SJSA1 (cell line): ENCODE measurements at regions not wholly inside any gene's neighbourhood (a gene's known extent, or its start where the extent isn't known, plus 50 kb on each side); places are given as distances from the start of the nearest gene placed in this dataset.
A peak's percentile ranks its signal among the peaks of the same experiment; 100 is the strongest.

ENCODE experiments used
- DNase-seq, 2 experiments: peaks; one replicate each; pipeline ENCODE4 v3.0.0-alpha.2; 2015 to 2020; ENCODE audit warnings: low spot score in 2 of 2, low read depth in 1 of 2
- H3K27ac ChIP-seq: fragments of 250-450 bp; sonication (Bioruptor Pico); 2 replicates; pipeline ENCODE4 v1.5.1; 2020; ENCODE audit warnings: mild to moderate bottlenecking, moderate library complexity
- H3K27me3 ChIP-seq: fragments of 250-450 bp; sonication (Bioruptor Pico); replicated peaks from 2 replicates; pipeline ENCODE4 v1.5.1; 2020; ENCODE audit warnings: mild to moderate bottlenecking, moderate library complexity
- H3K36me3 ChIP-seq: fragments of 250-450 bp; sonication (Bioruptor Pico); 2 replicates; pipeline ENCODE4 v1.5.1; 2020; ENCODE audit warnings: mild to moderate bottlenecking
- H3K4me1 ChIP-seq: fragments of 250-450 bp; sonication (Bioruptor Pico); replicated peaks from 2 replicates; pipeline ENCODE4 v1.6.1; 2021; ENCODE audit warnings: mild to moderate bottlenecking
- H3K4me3 ChIP-seq: fragments of 250-450 bp; sonication (Bioruptor Pico); 2 replicates; pipeline ENCODE4 v1.5.1; 2020; ENCODE audit warnings: mild to moderate bottlenecking
- H3K9me3 ChIP-seq: fragments of 250-450 bp; sonication (Bioruptor Pico); replicated peaks from 2 replicates; pipeline ENCODE4 v1.5.1; 2020; ENCODE audit warnings: mild to moderate bottlenecking

DNA sequence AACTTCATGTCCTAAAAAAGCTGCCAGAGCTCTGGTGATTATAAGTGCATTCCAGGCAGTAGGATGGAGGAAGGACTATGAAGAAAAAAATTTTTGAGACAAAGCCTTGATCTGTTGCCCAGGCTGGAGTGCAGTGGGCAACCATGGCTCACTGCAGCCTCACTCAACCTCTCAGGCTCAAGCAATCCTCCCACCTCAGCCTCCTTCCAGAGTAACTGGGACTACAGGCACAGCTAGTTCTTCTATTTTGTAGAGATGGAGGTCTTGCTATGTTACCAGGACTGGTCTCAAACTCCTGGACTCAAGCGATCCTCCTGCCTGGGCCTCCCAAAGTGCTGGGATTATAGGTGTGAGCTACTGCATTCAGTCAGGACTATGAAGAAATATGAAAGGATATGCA lies 161.2 kb downstream of the IRS2 start:
- H3K27me3 ChIP-seq = peaks cover 60% of the 10 kb centered on the region
- DNase-seq = peak in 1 of 2 experiments; percentile 51
- no peaks in the 10 kb centered on the region for H3K4me1 ChIP-seq
- H3K27ac ChIP-seq = no peak overlapping the region
- no peaks in the 10 kb centered on the region for H3K36me3 ChIP-seq
- H3K4me3 ChIP-seq = no peak overlapping the region
- no peaks in the 10 kb centered on the region for H3K9me3 ChIP-seq

GRCh38 chr13:109622006-109622405 lies 164.4 kb downstream of the IRS2 start:
- Histone ChIP-seq H3K4me3 (no peak overlapping the region), H3K27ac (no peak overlapping the region), H3K36me3 (no peaks in the 10 kb centered on the region), H3K27me3 (peaks cover 60% of the 10 kb centered on the region), H3K4me1 (no peaks in the 10 kb centered on the region), H3K9me3 (no peaks in the 10 kb centered on the region)
- DNase-seq = peak in 1 of 2 experiments; percentile 56

GRCh38 chr13:109615721-109616420 lies 170.5 kb downstream of the IRS2 start:
- Histone ChIP-seq H3K27me3 (peaks cover 77% of the 10 kb centered on the region), H3K36me3 (no peaks in the 10 kb centered on the region), H3K4me1 (no peaks in the 10 kb centered on the region), H3K4me3 (no peak overlapping the region), H3K9me3 (no peaks in the 10 kb centered on the region), H3K27ac (no peak overlapping the region)
- no peak for DNase-seq

DNA sequence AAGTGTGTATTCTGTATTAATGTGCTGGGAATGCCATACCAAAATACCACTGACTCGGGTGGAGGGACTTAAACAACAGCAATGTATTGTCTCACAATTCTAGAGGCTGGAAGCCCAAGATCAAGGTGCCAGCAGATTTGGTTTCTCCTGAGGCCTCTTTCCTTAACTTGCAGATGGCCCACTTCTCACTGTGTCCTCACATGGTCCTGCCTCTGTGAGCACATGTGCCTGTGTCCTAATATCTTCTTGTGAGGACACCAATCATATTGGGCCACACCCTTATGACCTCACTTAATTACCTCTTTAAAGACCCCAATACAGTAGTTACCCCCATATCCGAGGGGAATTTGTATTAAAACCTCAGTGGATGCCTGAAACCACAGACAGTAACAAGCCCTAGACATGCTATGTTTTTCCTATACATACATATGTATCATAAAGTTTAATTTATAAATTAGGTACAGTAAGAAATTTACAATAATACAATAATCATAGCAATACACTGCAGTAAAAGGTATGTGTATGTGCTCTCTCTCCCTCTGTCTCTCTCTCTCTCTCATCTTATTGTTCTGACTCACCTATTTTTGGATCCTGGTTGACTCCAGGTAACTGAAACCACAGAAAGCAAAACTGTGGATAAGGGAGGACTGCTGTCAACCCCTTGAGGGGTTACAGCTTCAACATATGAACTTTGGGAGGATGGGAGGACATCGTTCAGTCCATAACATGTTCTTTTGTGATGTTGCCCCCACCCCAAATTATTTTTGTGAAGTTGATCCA lies 174.3 kb downstream of the IRS2 start:
- Histone ChIP-seq H3K36me3 (no peaks in the 10 kb centered on the region), H3K4me3 (no peak overlapping the region), H3K27ac (no peak overlapping the region), H3K27me3 (peaks cover 66% of the 10 kb centered on the region), H3K4me1 (no peaks in the 10 kb centered on the region), H3K9me3 (no peaks in the 10 kb centered on the region)
- peak in 1 of 2 experiments; percentile 52 for DNase-seq

GRCh38 chr13:109610517-109610916 lies 175.9 kb downstream of the IRS2 start:
- DNase-seq = peak; percentile 60 to 85
- Histone ChIP-seq H3K4me1 (no peaks in the 10 kb centered on the region), H3K4me3 (no peak overlapping the region), H3K36me3 (no peaks in the 10 kb centered on the region), H3K27ac (no peak overlapping the region), H3K9me3 (no peaks in the 10 kb centered on the region), H3K27me3 (peaks cover 69% of the 10 kb centered on the region)

DNA sequence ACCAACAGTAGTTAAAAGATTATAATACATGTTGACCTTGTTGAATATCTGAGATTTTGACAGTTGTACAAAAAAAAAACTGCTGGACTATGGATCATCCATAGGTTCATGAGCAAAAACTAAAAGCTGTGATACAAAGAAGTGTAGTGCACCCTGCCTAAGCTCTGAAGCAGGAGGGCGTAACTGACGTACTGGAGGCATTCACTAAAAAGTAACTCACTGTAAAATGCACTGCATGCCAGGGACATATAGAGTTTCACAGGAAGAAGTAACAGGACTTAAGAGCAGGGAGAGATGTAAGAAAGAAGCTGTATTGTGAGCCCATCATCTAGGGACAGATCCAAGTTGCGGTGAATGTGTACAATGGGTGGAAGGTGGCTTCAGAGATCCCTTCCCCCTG lies 177.9 kb downstream of the IRS2 start:
- H3K9me3 ChIP-seq = no peaks in the 10 kb centered on the region
- no peaks in the 10 kb centered on the region for H3K36me3 ChIP-seq
- no peak for DNase-seq
- peaks cover 57% of the 10 kb centered on the region for H3K27me3 ChIP-seq
- H3K27ac ChIP-seq = no peak overlapping the region
- no peaks in the 10 kb centered on the region for H3K4me1 ChIP-seq
- no peak overlapping the region for H3K4me3 ChIP-seq

DNA sequence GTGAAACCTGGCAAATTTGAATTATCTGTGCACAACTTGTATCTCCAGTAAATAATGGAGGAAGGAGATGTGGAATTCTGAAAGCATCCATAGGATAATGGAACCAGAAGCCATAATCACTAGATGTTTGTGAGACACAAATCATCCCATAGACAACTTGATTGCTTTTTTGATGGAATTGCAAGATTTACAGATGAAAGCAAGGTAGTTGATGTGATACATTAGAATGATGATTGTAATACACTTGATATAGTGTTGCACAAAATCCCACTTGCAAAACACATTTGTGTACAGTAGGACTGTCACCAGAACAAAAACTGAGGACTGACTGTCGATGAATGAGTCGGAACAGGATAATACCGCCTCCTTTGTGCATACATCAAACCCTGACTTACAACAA lies 178.3 kb downstream of the IRS2 start:
- no peaks in the 10 kb centered on the region for H3K9me3 ChIP-seq
- no peaks in the 10 kb centered on the region for H3K4me1 ChIP-seq
- no peak overlapping the region for H3K27ac ChIP-seq
- H3K27me3 ChIP-seq = peaks cover 53% of the 10 kb centered on the region
- H3K36me3 ChIP-seq = no peaks in the 10 kb centered on the region
- H3K4me3 ChIP-seq = no peak overlapping the region
- DNase-seq = no peak

GRCh38 chr13:109606520-109606919 lies 179.9 kb downstream of the IRS2 start:
- Histone ChIP-seq H3K27ac (no peak overlapping the region), H3K9me3 (no peaks in the 10 kb centered on the region), H3K4me1 (no peaks in the 10 kb centered on the region), H3K27me3 (peaks cover 37% of the 10 kb centered on the region), H3K36me3 (no peaks in the 10 kb centered on the region), H3K4me3 (no peak overlapping the region)
- DNase-seq = peak in 1 of 2 experiments; percentile 48

DNA sequence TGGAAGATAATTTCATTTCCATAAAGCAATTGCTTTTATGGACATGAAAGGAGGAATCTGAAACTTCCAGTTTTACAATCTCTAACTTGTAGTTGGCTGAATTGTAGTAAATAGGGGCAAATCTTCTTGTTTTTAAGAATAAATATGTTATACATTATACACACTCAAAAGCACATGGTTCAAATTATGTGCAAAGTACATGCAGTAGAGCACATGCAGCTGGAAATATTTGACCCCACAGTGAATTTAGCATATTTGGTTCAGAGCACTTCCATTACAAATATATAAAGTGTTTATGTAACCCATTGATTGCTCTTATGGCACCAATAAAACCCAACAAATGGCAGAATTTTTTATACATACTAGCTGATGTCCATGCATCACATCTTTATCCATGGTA lies 180.5 kb downstream of the IRS2 start:
- Histone ChIP-seq H3K36me3 (no peaks in the 10 kb centered on the region), H3K4me1 (no peaks in the 10 kb centered on the region), H3K27me3 (peaks cover 31% of the 10 kb centered on the region), H3K9me3 (no peaks in the 10 kb centered on the region), H3K27ac (no peak overlapping the region), H3K4me3 (no peak overlapping the region)
- no peak for DNase-seq

- no peaks in the 10 kb centered on the region for H3K36me3 ChIP-seq
- H3K27ac ChIP-seq = no peak overlapping the region
- peaks cover 31% of the 10 kb centered on the region for H3K27me3 ChIP-seq
- no peaks in the 10 kb centered on the region for H3K4me1 ChIP-seq
- no peak overlapping the region for H3K4me3 ChIP-seq
- DNase-seq = no peak
- no peaks in the 10 kb centered on the region for H3K9me3 ChIP-seq
Measured at GRCh38 chr13:109604894-109605293, 181.5 kb downstream of the IRS2 start.

DNA sequence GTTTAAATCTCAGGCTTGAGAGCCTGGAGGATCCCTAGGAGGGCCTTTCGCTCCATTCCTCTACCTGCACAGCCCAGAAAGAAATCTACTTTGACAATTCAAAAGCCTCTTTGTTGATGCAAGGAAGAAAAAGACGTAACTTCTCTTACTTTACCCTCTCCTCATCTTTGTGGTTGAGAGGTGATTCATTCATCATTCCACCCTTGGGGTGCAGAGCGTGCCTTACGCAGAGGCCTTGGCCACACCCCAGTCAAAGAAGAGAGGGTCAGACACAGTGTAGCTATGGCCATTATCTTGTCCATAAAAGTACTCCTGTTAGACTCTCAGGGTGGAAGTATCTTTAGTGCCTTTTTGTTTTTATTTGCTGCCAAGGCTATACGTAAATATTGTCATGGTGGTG lies 184.0 kb downstream of the IRS2 start:
- H3K36me3 ChIP-seq = no peaks in the 10 kb centered on the region
- no peaks in the 10 kb centered on the region for H3K9me3 ChIP-seq
- no peak overlapping the region for H3K27ac ChIP-seq
- H3K27me3 ChIP-seq = peaks cover 32% of the 10 kb centered on the region
- no peak for DNase-seq
- no peak overlapping the region for H3K4me3 ChIP-seq
- no peaks in the 10 kb centered on the region for H3K4me1 ChIP-seq

DNA sequence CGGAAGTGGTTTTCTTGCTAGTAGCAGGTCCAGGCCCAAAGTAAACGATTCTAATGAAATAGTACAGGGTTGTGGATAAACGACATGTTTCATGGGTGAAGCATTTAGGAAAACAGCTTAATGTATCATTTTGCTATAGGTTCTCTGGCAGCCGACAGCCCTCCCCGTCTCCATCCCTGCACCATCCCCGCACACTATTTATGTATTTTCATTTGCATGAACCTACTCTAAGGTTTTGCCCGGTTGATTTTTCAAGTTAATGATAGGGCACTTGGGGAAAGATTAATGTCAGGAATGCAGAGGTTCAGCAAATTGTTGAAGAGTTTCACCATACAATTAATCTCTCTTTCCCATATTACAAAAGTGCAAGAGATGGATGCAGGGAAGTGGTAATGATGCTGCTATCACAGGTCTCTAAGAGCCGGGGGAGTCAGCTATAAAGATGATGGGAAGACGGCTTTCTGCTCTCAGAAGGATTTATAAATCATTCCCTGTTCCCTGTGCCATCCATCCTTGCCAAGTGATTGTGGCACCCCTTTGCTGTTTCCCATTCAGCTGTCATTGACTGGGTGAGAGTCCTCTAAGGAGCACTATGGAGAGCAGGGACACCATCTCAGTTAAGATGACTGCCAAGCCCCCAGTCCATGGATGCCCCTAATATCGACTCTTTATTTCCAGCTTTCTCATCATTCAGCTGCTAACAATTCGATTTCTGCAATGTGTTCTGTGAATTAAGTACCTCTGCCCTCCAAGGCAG lies 186.3 kb downstream of the IRS2 start:
- DNase-seq = no peak

DNA sequence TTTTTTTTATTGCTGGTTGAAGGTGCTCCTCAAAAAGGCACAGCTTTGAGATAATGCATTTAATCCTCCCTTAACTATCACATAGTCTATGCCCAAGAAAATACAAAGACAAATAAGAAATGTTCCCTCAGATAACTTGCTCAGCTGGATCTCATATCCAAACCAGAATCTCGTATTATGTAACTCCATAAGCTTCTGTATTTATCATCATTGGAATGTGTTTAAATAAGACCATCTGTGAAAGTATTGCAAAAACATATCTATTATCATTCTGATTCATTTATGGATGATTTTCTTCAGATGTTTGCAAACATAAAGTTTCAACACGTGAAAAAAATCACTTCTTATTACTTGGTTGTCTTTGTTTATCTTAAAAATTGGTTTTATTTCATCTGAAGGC lies 190.9 kb downstream of the IRS2 start:
- no peaks in the 10 kb centered on the region for H3K4me1 ChIP-seq
- H3K27me3 ChIP-seq = peaks cover 35% of the 10 kb centered on the region
- H3K4me3 ChIP-seq = no peak overlapping the region
- no peaks in the 10 kb centered on the region for H3K9me3 ChIP-seq
- no peak for DNase-seq
- H3K27ac ChIP-seq = no peak overlapping the region
- no peaks in the 10 kb centered on the region for H3K36me3 ChIP-seq

More for the DNA sequence above, 186.3 kb downstream of the IRS2 start:
- Histone ChIP-seq H3K27me3 (peaks cover 19% of the 10 kb centered on the region), H3K27ac (no peak overlapping the region), H3K4me1 (no peaks in the 10 kb centered on the region), H3K36me3 (no peaks in the 10 kb centered on the region), H3K9me3 (no peaks in the 10 kb centered on the region), H3K4me3 (no peak overlapping the region)

- H3K9me3 ChIP-seq = no peaks in the 10 kb centered on the region
- peaks cover 38% of the 10 kb centered on the region for H3K27me3 ChIP-seq
- H3K4me3 ChIP-seq = no peak overlapping the region
- no peaks in the 10 kb centered on the region for H3K36me3 ChIP-seq
- no peaks in the 10 kb centered on the region for H3K4me1 ChIP-seq
- H3K27ac ChIP-seq = no peak overlapping the region
- no peak for DNase-seq
Measured at GRCh38 chr13:109593230-109593629, 193.2 kb downstream of the IRS2 start.
